MCF 10A (cell line): ENCODE measurements at regions not wholly inside any gene's neighbourhood (a gene's known extent, or its start where the extent isn't known, plus 50 kb on each side); places are given as distances from the start of the nearest gene placed in this dataset.

Experiments used
- BruUV-seq: library from RNA; stranded (reverse); fragments of 400-500 nt; replicated peaks from 2 replicates; lab custom pipeline; 2021; lab: Mats Ljungman, UMichigan
- CTCF ChIA-PET: fragments of 300-600 bp; sonication (Branson Sonifier 250); formaldehyde crosslinking; extraction: SDS; loops from one replicate; lab custom pipeline; 2021; ENCODE audit warnings: antibody characterized with exemption, inconsistent platforms; lab: Yijun Ruan, JAX
- POLR2A ChIA-PET: fragments of 300-600, 350-650 bp; sonication (Branson Sonifier 250); formaldehyde crosslinking; extraction: SDS; loops from one replicate; lab custom pipeline; 2020; ENCODE audit warnings: antibody characterized with exemption, inconsistent platforms; lab: Yijun Ruan, JAX
- DNase-seq: peaks from one replicate; pipeline ENCODE4 v3.0.0-alpha.2; 2018; ENCODE audit not compliant: unreplicated experiment
- H3K27ac Mint-ChIP-seq: one replicate; pipeline ENCODE4 v1.8.0; 2022; ENCODE audit warnings: mild to moderate bottlenecking, low read depth, mixed read lengths; ENCODE audit not compliant: unreplicated experiment
- H3K27me3 Mint-ChIP-seq: one replicate; pipeline ENCODE4 v1.8.0; 2022; ENCODE audit warnings: mixed read lengths; ENCODE audit not compliant: insufficient read depth, unreplicated experiment
- H3K36me3 Mint-ChIP-seq: one replicate; pipeline ENCODE4 v1.8.0; 2022; ENCODE audit warnings: mild to moderate bottlenecking, moderate library complexity, mixed read lengths; ENCODE audit not compliant: insufficient read depth, unreplicated experiment
- H3K4me1 Mint-ChIP-seq: one replicate; pipeline ENCODE4 v1.8.0; 2022; ENCODE audit warnings: mixed read lengths; ENCODE audit not compliant: insufficient read depth, unreplicated experiment
- H3K4me3 Mint-ChIP-seq: one replicate; pipeline ENCODE4 v1.8.0; 2022; ENCODE audit warnings: mild to moderate bottlenecking, moderate library complexity, mixed read lengths; ENCODE audit not compliant: unreplicated experiment
- H3K9me3 Mint-ChIP-seq: one replicate; pipeline ENCODE4 v1.8.0; 2022; ENCODE audit warnings: mixed read lengths; ENCODE audit not compliant: unreplicated experiment
- intact Hi-C: fragments of 100-400 bp; cut with micrococcal nuclease; formaldehyde crosslinking; loops from 2 replicates; pipeline ENCODE4 v1.14.1; 2022
- TF ChIP-seq, protein P1 (sequence below): fragments of 200-600 bp; IDR thresholded peaks from one replicate; pipeline ENCODE4 v1.8.0; 2022; ENCODE audit warnings: antibody characterized with exemption, mild to moderate bottlenecking; ENCODE audit not compliant: unreplicated experiment

DNA sequence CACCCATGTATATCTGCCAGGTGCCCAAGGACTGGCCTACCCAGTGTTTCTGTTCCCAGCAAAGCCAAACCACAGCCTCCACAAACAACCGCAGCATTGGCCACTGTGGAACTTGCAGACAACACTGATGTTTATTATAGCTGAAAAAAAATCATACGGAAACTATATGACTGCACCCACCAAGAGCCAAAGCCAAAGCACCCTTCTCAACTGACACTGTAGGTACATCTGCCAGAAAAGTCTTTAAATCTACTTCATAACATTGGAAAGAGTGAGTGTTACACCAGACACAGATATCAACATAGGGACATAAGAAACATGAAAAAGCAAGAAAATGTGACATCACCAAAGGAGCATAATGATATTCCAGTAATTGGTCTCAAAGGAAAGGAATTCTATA lies 428.0 kb downstream of the PSAT1 start:
- CTCF ChIA-PET: interaction anchor here (0.6 to 0.8 kb wide), 2 partner anchors 21 to 375 kb away, joined by 4 read pairs; no protein-coding TSS in a partner anchor
- peaks cover 1% of the 10 kb centered on the region for H3K9me3 Mint-ChIP-seq
- no peaks in the 10 kb centered on the region for H3K36me3 Mint-ChIP-seq
- POLR2A ChIA-PET: interaction anchor here (0.6 kb wide), 1 partner anchor 381 kb away, joined by 3 read pairs; no protein-coding TSS in a partner anchor
- DNase-seq: no peak
- H3K4me3 Mint-ChIP-seq: no peak overlapping the region
- BruUV-seq: no TSS peak
- H3K4me1 Mint-ChIP-seq: no peaks in the 10 kb centered on the region
- no peaks in the 10 kb centered on the region for H3K27me3 Mint-ChIP-seq
- TF ChIP-seq, protein P1, sequence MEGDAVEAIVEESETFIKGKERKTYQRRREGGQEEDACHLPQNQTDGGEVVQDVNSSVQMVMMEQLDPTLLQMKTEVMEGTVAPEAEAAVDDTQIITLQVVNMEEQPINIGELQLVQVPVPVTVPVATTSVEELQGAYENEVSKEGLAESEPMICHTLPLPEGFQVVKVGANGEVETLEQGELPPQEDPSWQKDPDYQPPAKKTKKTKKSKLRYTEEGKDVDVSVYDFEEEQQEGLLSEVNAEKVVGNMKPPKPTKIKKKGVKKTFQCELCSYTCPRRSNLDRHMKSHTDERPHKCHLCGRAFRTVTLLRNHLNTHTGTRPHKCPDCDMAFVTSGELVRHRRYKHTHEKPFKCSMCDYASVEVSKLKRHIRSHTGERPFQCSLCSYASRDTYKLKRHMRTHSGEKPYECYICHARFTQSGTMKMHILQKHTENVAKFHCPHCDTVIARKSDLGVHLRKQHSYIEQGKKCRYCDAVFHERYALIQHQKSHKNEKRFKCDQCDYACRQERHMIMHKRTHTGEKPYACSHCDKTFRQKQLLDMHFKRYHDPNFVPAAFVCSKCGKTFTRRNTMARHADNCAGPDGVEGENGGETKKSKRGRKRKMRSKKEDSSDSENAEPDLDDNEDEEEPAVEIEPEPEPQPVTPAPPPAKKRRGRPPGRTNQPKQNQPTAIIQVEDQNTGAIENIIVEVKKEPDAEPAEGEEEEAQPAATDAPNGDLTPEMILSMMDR: no peak
- no peak overlapping the region for H3K27ac Mint-ChIP-seq
- intact Hi-C loops: no loop called here

DNA sequence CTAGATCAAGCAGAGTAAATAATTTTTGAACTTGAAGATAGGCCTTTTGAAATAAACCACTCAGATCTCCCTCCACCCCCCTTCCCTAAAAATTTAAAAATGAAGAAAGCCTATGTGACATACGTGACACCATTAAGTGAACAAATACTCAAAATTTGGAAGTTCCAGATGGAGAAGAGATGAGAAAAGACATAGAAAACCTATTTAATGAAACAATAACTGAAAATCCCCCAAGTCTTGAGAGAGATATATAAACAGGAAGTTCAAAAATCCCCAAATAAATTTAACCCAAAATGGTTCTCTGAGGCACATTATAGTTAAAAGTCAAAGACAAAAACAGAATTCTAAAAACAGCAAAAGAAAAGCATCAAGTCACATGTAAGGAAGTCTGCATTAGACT lies 428.6 kb downstream of the PSAT1 start:
- TF ChIP-seq, protein P1: no peak
- no peak overlapping the region for H3K4me3 Mint-ChIP-seq
- BruUV-seq: no TSS peak
- CTCF ChIA-PET: interaction anchor here (0.8 kb wide), 1 partner anchor 22 kb away, joined by 4 read pairs; no protein-coding TSS in a partner anchor
- no peaks in the 10 kb centered on the region for H3K27me3 Mint-ChIP-seq
- H3K4me1 Mint-ChIP-seq: no peaks in the 10 kb centered on the region
- H3K27ac Mint-ChIP-seq: no peak overlapping the region
- H3K9me3 Mint-ChIP-seq: peaks cover 7% of the 10 kb centered on the region
- H3K36me3 Mint-ChIP-seq: no peaks in the 10 kb centered on the region
- intact Hi-C loops: no loop called here
- DNase-seq: no peak
- POLR2A ChIA-PET: no interaction called here

DNA sequence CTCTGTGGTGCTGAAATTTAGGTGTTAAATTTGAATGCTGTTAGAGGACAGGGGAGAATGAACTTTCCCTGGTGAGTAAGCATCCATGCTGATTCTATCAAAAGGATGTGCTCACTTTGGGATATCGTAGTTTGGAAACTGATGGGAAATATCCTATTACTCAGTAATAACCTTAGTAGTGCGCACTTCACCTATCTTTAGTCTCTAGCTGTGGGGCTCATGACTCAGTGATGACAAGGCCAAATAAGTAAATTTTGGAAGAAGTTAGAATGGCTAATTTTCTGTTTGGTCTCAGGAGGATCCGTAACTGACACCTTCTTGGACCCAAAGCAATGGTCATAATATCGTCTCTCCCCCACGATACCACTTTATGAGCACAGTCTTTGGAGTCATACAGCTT lies 448.4 kb downstream of the PSAT1 start:
- Mint-ChIP-seq H3K27me3 (no peaks in the 10 kb centered on the region), H3K4me1 (no peaks in the 10 kb centered on the region), H3K27ac (no peak overlapping the region), H3K9me3 (peaks cover 9% of the 10 kb centered on the region), H3K4me3 (no peak overlapping the region), H3K36me3 (no peaks in the 10 kb centered on the region)
- ChIA-PET POLR2A (no interaction called here), CTCF (interaction anchor here (0.7 kb wide), 1 partner anchor 421 kb away, joined by 3 read pairs; no protein-coding TSS in a partner anchor)
- TF ChIP-seq, protein P1: no peak
- BruUV-seq: no TSS peak
- intact Hi-C loops: no loop called here
- DNase-seq: no peak

DNA sequence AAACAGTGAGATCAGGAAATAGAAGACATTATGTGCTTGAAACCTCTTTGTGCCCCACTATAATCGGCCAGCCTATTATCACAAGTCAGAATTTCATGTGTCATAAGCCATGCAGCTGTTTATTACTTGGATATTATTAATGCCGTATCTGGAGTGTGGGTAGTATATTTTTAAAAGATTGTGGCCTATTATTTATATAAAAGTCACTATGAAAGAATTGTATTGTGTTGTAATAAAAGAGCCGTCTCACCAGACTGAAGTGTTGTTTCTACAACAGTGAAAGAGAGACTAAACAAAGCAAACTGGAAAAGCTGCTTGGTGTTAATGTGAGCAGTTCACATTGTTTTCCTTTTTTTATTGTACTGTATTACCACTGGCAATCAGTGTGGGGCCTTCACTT lies 449.1 kb downstream of the PSAT1 start:
- no peak overlapping the region for H3K27ac Mint-ChIP-seq
- no peak overlapping the region for H3K4me3 Mint-ChIP-seq
- H3K9me3 Mint-ChIP-seq: peaks cover 9% of the 10 kb centered on the region
- H3K27me3 Mint-ChIP-seq: no peaks in the 10 kb centered on the region
- TF ChIP-seq, protein P1: no peak
- intact Hi-C loops: no loop called here
- H3K4me1 Mint-ChIP-seq: no peaks in the 10 kb centered on the region
- no TSS peak for BruUV-seq
- DNase-seq: no peak
- H3K36me3 Mint-ChIP-seq: no peaks in the 10 kb centered on the region
- POLR2A ChIA-PET: no interaction called here
- CTCF ChIA-PET: no interaction called here
